ENCODE measurements at regions not wholly inside any gene's neighbourhood (a gene's known extent, or its start where the extent isn't known, plus 50 kb on each side); places are given as distances from the start of the nearest gene placed in this dataset.

DNA sequence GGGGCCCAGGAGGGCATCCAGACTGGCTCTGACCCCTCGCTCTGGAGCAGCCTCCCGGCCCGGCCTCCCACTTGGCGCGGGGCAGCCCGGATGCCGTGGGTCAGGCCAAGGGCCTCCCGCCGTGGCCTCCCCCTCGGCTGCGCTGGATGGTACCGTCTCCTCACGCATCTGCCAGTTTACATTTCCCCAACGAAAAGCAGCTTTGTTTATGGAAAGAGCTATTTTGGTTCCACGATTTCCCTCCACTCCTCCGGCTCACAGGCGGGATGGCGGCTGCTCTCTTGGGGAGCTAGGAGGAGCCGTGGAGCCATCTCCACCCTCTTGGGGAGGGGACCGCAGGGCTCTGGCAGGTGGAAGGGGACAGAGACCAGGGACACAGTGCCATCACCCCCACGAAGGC is 93.2 kb upstream of the MYL10 start:
- Histone ChIP-seq H3K9me1 (replicated peaks; ENCODE audit: control insufficient read depth, extremely low read depth, insufficient read depth, low read length) (no peaks in the 10 kb centered on the region), H3K79me2 (ENCODE audit: control insufficient read depth, insufficient read depth, low read length) (no peaks in the 10 kb centered on the region), H3K4me1 (ENCODE audit: control insufficient read depth, extremely low read depth, insufficient read depth, low read length) (no peaks in the 10 kb centered on the region), H4K20me1 (replicated peaks; ENCODE audit: control insufficient read depth, extremely low read depth, insufficient read depth, low read length) (no peaks in the 10 kb centered on the region), H3K27ac (ENCODE audit: insufficient read depth, low read depth, low read length) (no peak overlapping the region), H3K9ac (replicated peaks; ENCODE audit: extremely low read depth, insufficient read depth, low read length) (no peak overlapping the region), H3K9me3 (replicated peaks; ENCODE audit: control insufficient read depth, insufficient read depth, low read length) (no peaks in the 10 kb centered on the region), H3K4me3 (replicated peaks in 1 of 3; ENCODE audit: insufficient read depth in 1 of 3, low read depth in 1 of 3, low read length in 3 of 3) (no peak overlapping the region), H3K36me3 (ENCODE audit: control insufficient read depth in 2 of 2, extremely low read depth in 1 of 2, insufficient read depth in 2 of 2, low read length in 2 of 2) (no peaks in the 10 kb centered on the region), H3K27me3 (ENCODE audit: control insufficient read depth in 2 of 2, insufficient read depth in 2 of 2, low read length in 2 of 2) (no peaks in the 10 kb centered on the region), H2AFZ (ENCODE audit: low read depth, low read length) (no peak overlapping the region), H3K4me2 (ENCODE audit: insufficient read depth, low read length) (no peak overlapping the region)
- FAIRE-seq: no peak
- dilution Hi-C loops (cut with MboI; ENCODE audit: extremely low pct_ligation_motif_present, low sequenced_read_pairs) (no loop called here), intact Hi-C loops (cut with micrococcal nuclease) (no loop called here)
- ChIA-PET POLR2A (no interaction called here), CTCF (no interaction called here)
- no TSS peak for BruUV-seq (replicated peaks)
- TF ChIP-seq POLR2AphosphoS5 (IDR thresholded peaks at IDR 0.05; ENCODE audit: insufficient read depth, low read depth, low read length) (no peak), MYC (IDR thresholded peaks at IDR 0.05; ENCODE audit: low read depth, low read length) (no peak), MAX (IDR thresholded peaks at IDR 0.05; ENCODE audit: insufficient read depth, insufficient read length) (no peak), CTCF (IDR thresholded peaks at IDR 0.05; ENCODE audit: extremely low read depth in 1 of 2, insufficient read depth in 1 of 2, low read depth in 1 of 2, low read length in 2 of 2) (no peak), EZH2 (IDR thresholded peaks at IDR 0.05; ENCODE audit: borderline replicate concordance, low read depth, low read length, severe bottlenecking) (no peak), FOS (IDR thresholded peaks at IDR 0.05; ENCODE audit: borderline replicate concordance, insufficient read depth, low read length) (no peak), JUN (IDR thresholded peaks at IDR 0.05; ENCODE audit: borderline replicate concordance, insufficient read depth, insufficient read length, low read depth) (no peak), GATA2 (IDR thresholded peaks at IDR 0.05; ENCODE audit: insufficient read depth, insufficient read length, low read depth, low read length) (no peak), POLR2A (IDR thresholded peaks at IDR 0.05; ENCODE audit: low read depth, low read length) (no peak)
- no peak for DNase-seq (ENCODE audit: low read depth, low spot score)
